NCI-H2171 treated with DMSO at 0.1 percent for 48 hours (cell line): ENCODE measurements at regions not wholly inside any gene's neighbourhood (a gene's known extent, or its start where the extent isn't known, plus 50 kb on each side); places are given as distances from the start of the nearest gene placed in this dataset.
"Not testable (repeated sequence)": the region's sequence is repeated elsewhere in the genome, so short reads cannot be mapped to it uniquely, and the experiment has no call there.

ENCODE experiments used
- DNase-seq: peaks from one replicate; lab custom pipeline; 2025; lab: John Stamatoyannopoulos, UW

DNA sequence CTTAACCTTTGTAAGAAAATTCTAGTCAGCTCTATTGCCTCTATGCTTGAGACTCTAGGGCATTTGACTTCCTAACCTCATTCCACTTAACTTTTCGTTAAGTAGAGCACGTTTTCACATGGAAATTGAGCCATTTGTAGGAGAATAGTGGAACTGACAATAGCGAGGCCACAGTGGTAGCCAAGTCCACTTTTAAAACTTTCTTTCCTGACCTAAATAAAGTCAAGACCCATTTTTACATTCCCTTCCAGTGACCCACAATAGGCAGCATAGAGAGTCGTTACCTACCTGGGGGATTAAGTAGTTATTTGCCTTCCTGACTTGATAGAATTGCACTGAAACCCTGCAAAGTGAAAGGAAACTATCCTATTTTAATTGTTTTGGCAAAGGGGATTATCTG, 386.0 kb upstream of the NECTIN3 start:
- no peak for DNase-seq

DNA sequence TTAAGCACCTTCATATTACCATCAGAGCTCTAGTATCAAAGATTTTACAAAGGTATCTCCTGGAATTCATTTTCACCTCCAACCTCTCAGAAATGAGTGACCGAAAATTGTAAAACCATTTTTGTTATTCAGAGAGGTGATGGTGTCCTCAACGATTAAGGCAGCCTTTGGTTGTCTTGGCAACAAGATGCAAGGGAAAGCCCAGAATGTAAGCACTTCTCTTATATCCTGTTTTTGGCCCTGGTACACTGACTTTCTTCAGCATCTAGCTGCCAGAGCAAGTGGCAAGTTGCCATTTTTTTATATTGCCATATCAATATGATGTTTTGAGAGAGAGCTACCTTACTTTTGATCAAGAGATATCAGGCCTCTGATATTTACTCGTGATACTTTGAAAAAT, 384.9 kb upstream of the NECTIN3 start:
- no peak for DNase-seq

DNA sequence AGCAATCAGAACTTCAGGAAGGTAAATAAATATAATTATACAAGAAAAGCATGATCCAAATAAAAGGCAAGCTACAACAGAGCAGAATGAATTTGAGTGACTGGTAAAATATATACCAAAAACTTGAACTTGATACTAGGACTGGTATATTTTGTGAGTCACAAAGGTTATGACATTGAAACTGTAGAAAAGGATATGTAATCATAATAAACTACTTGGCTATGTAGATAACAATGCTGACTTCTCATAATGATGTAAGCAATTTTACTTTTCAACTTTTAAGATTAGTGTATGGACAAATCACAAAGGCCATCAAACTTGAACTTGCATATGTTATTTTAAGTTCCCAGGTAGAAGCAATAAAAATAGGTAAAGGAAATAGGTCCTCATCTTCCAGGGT, 384.5 kb upstream of the NECTIN3 start:
- no peak for DNase-seq

GRCh38 chr3:110697961-110698360, 373.7 kb upstream of the NECTIN3 start:
- DNase-seq: no peak

DNA sequence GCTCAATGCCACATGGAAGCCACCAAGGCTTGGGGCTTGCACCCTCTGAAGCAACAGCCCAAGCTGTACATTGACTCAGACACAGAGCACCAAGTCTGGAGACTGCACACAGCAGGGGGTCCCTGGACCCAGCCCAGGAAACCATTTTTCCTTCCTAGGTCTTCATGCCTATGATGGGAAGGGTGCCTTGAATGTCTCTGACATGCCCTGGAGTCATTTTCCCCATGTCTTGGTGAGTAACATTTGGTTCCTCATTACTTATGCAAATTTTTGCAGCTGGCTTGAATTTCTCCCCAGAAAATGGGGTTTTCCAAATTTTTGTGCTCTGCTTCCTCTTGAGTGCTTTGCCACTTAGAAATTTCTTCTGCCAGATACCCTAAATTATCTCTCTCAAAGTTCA, 367.3 kb upstream of the NECTIN3 start:
- not testable (repeated sequence) for DNase-seq

DNA sequence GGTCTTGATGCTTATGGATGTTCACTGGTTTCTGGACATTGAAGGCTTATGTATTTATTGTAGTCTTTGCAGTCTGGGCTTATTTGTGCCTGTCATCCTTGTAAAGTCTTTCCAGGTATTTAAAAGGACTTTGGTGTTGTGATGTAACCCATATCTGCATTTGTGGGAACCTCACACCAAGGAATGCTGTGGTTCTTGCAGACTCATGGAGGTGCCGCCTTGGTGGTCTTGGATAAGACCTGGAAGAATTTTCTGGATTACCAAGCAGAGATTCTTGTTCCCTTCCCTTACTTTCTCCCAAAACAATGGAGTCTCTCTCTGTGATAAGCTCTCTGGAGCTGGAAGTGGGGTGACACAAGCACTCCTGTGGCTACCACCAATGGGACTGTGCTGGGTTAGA, 363.5 kb upstream of the NECTIN3 start:
- DNase-seq: no peak

GRCh38 chr3:110710156-110710555, 361.5 kb upstream of the NECTIN3 start:
- no peak for DNase-seq

DNA sequence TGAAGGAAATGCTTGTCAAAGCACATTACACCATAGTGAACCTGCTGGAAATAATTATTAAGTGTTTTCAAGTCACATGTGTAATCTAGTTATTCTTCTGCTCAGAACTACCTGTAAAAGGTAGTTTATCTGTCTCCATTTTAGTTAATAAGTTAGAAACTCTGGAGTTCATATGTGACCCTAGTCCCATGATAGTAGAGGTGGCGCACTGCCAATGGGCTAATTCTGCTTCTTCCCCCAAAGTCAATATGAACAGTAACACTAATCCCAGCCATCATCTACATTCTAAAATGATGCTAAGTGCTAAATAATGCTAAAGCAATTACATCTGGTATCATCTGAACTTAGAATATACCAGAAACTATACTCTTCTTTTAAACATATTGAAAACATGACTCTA, 361.0 kb upstream of the NECTIN3 start:
- no peak for DNase-seq

GRCh38 chr3:110711130-110711832, 360.3 kb upstream of the NECTIN3 start:
- no peak for DNase-seq

DNA sequence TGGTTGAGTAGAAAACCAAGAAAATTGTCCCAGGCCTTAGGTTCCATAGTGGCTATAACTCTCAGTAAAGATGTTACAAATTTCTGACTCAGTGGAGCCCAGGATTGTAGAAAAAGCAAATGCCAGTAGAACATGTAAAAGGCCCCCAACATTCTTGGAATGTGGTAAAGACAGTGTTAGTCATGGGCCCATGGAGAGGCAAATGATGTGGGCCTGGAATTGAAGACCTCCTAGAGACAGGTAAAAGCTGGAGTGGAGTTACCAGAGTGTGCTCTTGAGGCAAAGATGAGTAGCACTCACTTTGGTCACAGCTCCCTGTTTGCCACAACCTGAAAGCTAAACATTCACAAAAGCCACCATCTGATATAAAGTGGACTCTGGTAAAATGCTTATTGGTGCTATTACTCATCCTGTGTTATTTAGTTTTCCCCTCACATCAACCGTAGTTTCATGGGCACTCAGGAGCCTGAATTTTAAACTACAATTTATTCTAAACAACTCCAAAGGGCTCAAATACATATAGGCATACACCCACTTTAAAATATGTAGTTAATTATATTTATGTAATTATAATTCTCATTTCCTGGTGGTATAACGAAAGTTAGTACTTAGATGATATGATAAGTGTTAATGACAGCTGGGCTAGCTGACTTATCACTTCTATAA, 359.6 kb upstream of the NECTIN3 start:
- no peak for DNase-seq

GRCh38 chr3:110727056-110727455, 344.6 kb upstream of the NECTIN3 start:
- DNase-seq: no peak

GRCh38 chr3:110731148-110731547, 340.5 kb upstream of the NECTIN3 start:
- DNase-seq: no peak

GRCh38 chr3:110732420-110732819, 339.2 kb upstream of the NECTIN3 start:
- no peak for DNase-seq

DNA sequence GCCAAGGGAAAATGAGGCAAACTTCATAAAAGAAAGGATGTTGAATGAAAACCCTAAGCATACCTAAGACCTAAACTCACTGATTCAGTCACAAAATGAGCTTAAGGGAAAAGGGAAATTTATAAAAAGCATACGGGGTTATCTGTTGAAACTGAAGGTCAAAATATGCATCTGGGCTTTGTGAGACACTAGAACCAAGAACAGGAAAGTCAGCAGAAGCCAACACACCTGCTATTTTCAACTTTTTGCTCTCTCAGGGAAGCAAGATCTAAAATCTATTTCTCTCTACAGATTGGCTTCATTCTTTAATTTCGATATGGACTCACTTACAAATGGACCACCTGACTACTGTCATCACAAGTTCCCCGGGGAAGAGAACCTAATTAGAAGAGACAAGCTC, 338.6 kb upstream of the NECTIN3 start:
- no peak for DNase-seq

DNA sequence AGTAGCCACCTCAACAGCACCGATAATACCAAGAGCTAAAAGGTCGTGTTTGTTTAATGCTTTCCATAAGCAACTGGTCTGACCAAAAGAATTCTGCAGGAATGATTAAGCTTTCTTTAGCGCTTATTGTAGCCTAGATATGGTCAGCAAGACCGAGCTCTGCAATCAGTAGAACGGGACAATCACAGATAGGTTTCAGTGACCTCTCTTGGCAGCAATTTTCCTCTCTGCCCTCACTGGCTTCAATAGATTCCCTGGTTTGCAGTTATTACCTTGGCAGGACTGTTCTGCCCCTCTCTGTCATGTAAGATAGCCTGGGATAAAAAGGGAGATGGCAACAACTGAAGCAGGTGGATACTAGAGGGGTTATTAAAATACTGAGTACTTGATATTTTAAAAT, 337.1 kb upstream of the NECTIN3 start:
- no peak for DNase-seq

- DNase-seq: no peak
Observed at GRCh38 chr3:110736332-110736731, 335.3 kb upstream of the NECTIN3 start.

- no peak for DNase-seq
Observed at GRCh38 chr3:110738531-110738930, 333.1 kb upstream of the NECTIN3 start.

GRCh38 chr3:110741891-110742290, 329.7 kb upstream of the NECTIN3 start:
- DNase-seq: no peak

DNA sequence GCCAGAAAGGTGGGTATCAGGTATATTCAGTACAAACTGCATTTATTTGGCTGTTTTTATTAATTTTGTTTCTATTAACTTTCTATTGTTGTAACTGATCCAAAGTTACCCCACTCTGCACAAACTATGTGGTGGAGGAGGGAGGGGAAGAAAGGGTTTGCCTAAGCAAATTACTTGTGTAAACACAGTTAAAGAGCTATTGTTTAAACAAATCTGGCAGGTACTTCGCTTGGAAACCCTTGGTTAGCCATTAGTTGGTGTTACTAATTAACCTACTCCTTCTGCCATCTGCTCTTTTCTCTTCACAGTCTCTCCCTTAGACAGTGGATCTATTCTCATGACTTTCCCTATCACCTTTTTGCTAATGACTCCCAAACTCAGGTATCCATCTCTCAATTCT, 328.4 kb upstream of the NECTIN3 start:
- DNase-seq: peak; percentile 48

DNA sequence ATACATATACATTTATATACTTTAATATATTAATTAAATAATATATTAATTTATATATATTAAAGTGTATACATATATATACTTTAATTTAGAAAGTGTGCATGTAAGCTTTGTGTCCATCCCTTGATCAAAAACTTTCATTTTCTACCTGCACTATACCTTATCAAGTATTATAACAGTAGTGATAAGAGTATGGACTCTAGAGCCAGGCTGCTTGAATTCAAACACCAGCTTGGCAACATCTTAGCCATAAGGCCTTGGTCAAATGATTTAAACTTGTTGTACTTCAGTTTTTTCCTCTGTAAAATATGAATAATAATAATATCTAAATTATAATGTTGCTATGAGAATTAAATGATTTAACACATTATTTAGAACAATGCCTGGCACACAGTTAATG, 327.6 kb upstream of the NECTIN3 start:
- DNase-seq: no peak

DNA sequence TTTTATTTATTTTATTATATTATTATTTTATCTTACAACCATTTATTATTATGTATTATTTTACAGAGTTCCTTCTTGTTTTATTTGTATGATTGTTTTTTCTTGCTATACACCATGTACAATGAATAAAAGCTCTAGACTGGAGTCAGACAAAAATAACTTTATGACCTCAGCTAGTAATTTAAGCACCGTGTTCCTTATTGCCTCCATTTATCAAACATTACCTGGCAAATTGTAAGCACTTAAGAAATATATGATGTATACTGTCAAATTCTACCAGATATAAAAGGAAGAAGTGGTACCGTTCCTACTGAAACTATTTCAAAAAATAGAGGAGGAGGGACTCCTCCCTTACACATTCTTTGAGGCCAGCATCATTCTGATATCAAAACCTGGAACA, 326.9 kb upstream of the NECTIN3 start:
- DNase-seq: no peak

- no peak for DNase-seq
Observed at GRCh38 chr3:110749006-110749405, 322.6 kb upstream of the NECTIN3 start.

GRCh38 chr3:110750201-110750600, 321.4 kb upstream of the NECTIN3 start:
- DNase-seq: no peak

DNA sequence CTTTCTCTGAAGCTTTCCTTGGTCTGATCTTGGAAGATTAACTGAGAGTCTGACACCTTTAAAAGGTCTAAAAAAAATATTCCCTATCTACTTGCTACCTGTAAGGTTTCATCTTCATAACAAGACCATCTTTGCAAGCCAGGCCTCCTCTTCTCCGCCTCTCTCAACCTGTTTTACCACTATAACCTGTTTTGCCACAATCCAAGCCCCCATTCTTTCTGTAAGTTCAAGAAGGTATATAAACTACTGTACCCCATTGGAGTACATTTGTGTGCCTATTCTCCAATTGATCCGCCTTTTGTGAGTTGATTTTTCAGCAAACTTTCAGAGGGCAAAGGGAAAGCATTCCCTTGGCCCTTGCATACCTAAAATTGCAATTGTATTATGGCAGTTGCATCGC, 319.3 kb upstream of the NECTIN3 start:
- DNase-seq: no peak
